Heart right ventricle (tissue), 16 donors: ENCODE measurements at regions not wholly inside any gene's neighbourhood (a gene's known extent, or its start where the extent isn't known, plus 50 kb on each side); places are given as distances from the start of the nearest gene placed in this dataset.
"Not testable (repeated sequence)": the region's sequence is repeated elsewhere in the genome, so short reads cannot be mapped to it uniquely, and the experiment has no call there.

Source experiments
- ATAC-seq, 8 donors: fragments of 200-7000 bp; cut with Tn5 transposase; one replicate each; pipeline ENCODE4 v1.9.1; 2020; ENCODE audit warnings: mild to moderate bottlenecking in 8 of 8, moderate library complexity in 8 of 8, moderate number of reproducible peaks in 1 of 8
- DNase-seq, 2 donors: peaks; one replicate each; pipeline ENCODE4 v3.0.0-alpha.2; 2020
- H3K27ac ChIP-seq, 10 donors: fragments of 200-600 bp; sonication (generic) in 2 of 10; one replicate each; pipeline versions ENCODE4 v1.5.0 to v1.8.0; 2020 to 2022; ENCODE audit warnings: mild to moderate bottlenecking in 3 of 10
- H3K27me3 ChIP-seq, 7 donors: fragments of 200-600 bp; one replicate each; pipeline ENCODE4 v1.8.0; 2021 to 2022; ENCODE audit warnings: mild to moderate bottlenecking in 2 of 7
- H3K36me3 ChIP-seq, 9 donors: fragments of 200-600 bp; sonication (generic) in 1 of 9; one replicate each; pipeline versions ENCODE4 v1.5.0 to v1.8.0; 2020 to 2022; ENCODE audit warnings: mild to moderate bottlenecking in 2 of 9
- H3K4me1 ChIP-seq, 9 donors: fragments of 200-600 bp; sonication (generic) in 1 of 9; one replicate each; pipeline versions ENCODE4 v1.5.0 to v1.8.0; 2020 to 2022; ENCODE audit warnings: mild to moderate bottlenecking in 4 of 9
- H3K4me3 ChIP-seq, 10 donors: fragments of 200-600 bp; sonication (generic) in 2 of 10; one replicate each; pipeline versions ENCODE4 v1.5.0 to v1.8.0; 2020 to 2022; ENCODE audit warnings: mild to moderate bottlenecking in 7 of 10, moderate library complexity in 2 of 10
- H3K9me3 ChIP-seq, 11 donors: fragments of 200-600 bp in 10 of 11; sonication (generic) in 2 of 11; one replicate each; pipeline versions ENCODE4 v1.5.0 to v1.8.0; 2013 to 2022; ENCODE audit warnings: mild to moderate bottlenecking in 2 of 11, control low read depth in 1 of 11, moderate library complexity in 1 of 11
- WGBS, 2 donors: extraction: QIAGEN DNeasy Blood & Tissue Kit; methylation state at CpG; one replicate each; pipeline ENCODE4 v1.1.7; 2013; ENCODE audit warnings: inconsistent platforms in 1 of 2; 5-methylcytosine and 5-hydroxymethylcytosine counted together
- intact Hi-C, 10 donors: fragments of 100-400 bp; cut with DNase I; formaldehyde crosslinking; loops; one replicate each; pipeline versions ENCODE4 v1.11.1 to v1.14.2; 2022
- TF ChIP-seq, protein P1 (sequence below), 9 donors: fragments of 200-600 bp; sonication (generic) in 2 of 9; IDR thresholded peaks; one replicate each; pipeline versions ENCODE4 v1.5.0 to v1.8.0; 2021 to 2022; ENCODE audit warnings: antibody characterized with exemption in 9 of 9, mild to moderate bottlenecking in 5 of 9, moderate library complexity in 1 of 9
- donor health status: Arrhythmogenic right ventricular cardiomyopathy.
- donor health status: ischemic (EF 13 %, LVEDD 7.1; RV severe dilation, severe dysfunction).
- donor health status: healthy with polysubstance abuse.
- donor health status: DM: no; HTN: yes; CAD: no.
- donor health status: DM: no; HTN: no; CAD: no.
- donor health status: ischemic (EF 25% LVEDD 6.9; RV normal size, moderate dysfunction).
- donor health status: ischemic (EF 25% LVEDD 5.7; RV mildly dilated, moderate dysfunction).
- donor health status: healthy.
- donor health status: DM: yes; HTN: yes; CAD: no.
- donor health status: Ischemic cardiomyopathy.
- donor health status: ischemic (EF 35%, LVEDD 5.7; RV mildly dilated, moderate dysfunction).
- donor health status: nonischemic (EF 11% LVEDD 7.7; RV severe dilation, severe dysfunction).
- donor health status: DM: yes; HTN: yes; CAD: no.
- donor health status: PGD.
- donor health status: ischemic (EF 29% LVEDD 5.4; RV normal size, mild dysfunction).
- donor health status: nonischemic (EF 23%, LVEDD 6.1; RV moderate dilation, normal function).

DNA sequence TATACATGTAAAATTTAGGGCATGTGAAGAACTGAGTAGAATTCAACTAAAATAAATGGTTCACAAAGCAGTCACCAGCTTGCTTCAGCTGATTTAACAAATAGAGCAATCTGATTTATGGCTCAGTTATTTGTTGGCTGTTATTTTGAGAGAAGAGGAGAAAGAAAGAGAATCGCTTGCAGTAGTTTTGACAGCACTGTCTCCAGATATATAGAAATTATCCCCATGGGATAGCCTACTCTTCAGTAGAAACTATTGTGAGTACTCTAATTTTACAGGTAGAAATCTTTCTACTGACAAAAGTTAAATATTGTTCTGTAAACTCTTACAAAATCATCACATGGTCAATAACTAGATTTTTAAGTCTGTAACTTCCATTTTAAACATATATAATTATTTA is 1098.2 kb downstream of the MRPL39 start:
- 90 to 91% methylated on average over 1 of the region's 1 CpG for WGBS, 2 donors
- intact Hi-C loops = no loop called here
- H3K27me3 ChIP-seq = no peaks in the 10 kb centered on the region
- H3K36me3 ChIP-seq = no peaks in the 10 kb centered on the region
- H3K4me3 ChIP-seq = no peak overlapping the region
- ATAC-seq (no peak), DNase-seq (no peak)
- peaks cover 0 to 18% (median 0%) of the 10 kb centered on the region in 11 donors for H3K9me3 ChIP-seq
- no peaks in the 10 kb centered on the region for H3K4me1 ChIP-seq
- TF ChIP-seq, protein P1, sequence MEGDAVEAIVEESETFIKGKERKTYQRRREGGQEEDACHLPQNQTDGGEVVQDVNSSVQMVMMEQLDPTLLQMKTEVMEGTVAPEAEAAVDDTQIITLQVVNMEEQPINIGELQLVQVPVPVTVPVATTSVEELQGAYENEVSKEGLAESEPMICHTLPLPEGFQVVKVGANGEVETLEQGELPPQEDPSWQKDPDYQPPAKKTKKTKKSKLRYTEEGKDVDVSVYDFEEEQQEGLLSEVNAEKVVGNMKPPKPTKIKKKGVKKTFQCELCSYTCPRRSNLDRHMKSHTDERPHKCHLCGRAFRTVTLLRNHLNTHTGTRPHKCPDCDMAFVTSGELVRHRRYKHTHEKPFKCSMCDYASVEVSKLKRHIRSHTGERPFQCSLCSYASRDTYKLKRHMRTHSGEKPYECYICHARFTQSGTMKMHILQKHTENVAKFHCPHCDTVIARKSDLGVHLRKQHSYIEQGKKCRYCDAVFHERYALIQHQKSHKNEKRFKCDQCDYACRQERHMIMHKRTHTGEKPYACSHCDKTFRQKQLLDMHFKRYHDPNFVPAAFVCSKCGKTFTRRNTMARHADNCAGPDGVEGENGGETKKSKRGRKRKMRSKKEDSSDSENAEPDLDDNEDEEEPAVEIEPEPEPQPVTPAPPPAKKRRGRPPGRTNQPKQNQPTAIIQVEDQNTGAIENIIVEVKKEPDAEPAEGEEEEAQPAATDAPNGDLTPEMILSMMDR (IDR thresholded peaks at IDR 0.05) = no peak
- no peak overlapping the region for H3K27ac ChIP-seq

DNA sequence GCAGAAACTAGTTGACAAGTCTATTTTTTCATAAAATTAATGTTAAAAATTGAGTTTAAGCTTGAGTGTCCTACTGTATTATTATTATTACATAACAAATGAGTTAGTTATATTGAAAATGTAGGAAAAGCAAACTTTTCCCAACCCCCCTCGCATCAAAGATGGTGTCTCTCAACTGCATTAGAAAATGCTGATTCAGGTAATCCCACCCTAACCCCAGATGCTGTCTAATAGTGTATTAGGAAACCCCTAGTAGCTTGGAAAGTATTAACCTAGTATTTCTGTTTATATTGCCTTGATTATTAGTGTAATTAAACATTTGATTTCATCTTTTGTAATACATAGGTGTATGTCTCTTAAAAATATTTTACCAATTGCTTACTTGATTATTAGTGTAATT is 1120.3 kb downstream of the MRPL39 start:
- Histone ChIP-seq H3K4me3 (no peak overlapping the region), H3K36me3 (no peaks in the 10 kb centered on the region), H3K27ac (no peak overlapping the region), H3K4me1 (no peaks in the 10 kb centered on the region), H3K9me3 (peaks cover 0 to 10% (median 0%) of the 10 kb centered on the region in 11 donors), H3K27me3 (no peaks in the 10 kb centered on the region)
- intact Hi-C loops = no loop called here
- DNase-seq = no peak
- WGBS, 2 donors = 55 to 60% methylated on average over 1 of the region's 1 CpG
- ATAC-seq = no peak
- TF ChIP-seq, protein P1 (IDR thresholded peaks at IDR 0.05) = no peak

DNA sequence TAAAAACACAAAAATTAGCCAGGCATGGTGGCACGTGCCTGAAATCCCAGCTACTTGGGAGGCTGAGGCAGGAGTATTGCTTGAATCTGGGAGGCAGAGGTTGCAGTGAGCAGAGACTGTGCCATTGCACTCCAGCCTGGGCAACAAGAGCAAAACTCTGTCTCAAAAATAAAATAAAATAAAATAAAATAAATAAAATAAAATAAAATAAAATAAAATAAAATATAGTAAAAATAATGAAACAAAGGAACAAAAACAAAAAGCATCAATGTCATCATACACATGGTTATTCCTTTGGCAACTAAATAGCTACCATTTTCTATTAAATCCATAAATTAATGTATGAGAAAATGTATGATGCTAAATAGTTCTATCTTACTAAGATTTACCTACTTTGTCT is 1123.9 kb downstream of the MRPL39 start:
- H3K36me3 ChIP-seq, H3K27ac ChIP-seq, intact Hi-C loops, H3K4me3 ChIP-seq, H3K4me1 ChIP-seq, H3K9me3 ChIP-seq, DNase-seq, ATAC-seq, H3K27me3 ChIP-seq: not testable (repeated sequence)
- WGBS, 2 donors = 70 to 89% methylated on average over 1 of the region's 1 CpG

DNA sequence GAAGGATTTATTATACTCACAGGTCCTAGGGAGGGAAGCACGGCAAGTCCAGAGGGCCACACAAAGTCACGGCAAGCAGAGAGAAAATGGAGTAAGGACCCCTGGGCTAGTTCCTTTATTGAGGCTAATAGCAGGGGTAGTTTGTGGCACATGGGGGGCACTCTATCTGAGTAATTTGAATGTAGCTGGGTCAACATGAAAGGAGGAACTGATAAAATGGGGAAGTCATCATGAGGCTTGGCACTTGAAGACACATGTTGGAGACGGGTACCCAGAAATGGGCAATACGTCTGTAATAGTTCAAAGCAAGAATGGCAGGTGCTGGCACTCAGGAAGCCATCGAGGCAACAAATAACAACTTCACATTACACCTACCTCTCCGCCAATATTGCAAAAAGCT is 1136.4 kb downstream of the MRPL39 start:
- H3K27ac ChIP-seq = no peak overlapping the region
- H3K9me3 ChIP-seq = peaks cover 0 to 8% (median 0%) of the 10 kb centered on the region in 11 donors
- ATAC-seq (no peak), DNase-seq (no peak)
- no peak overlapping the region for H3K4me3 ChIP-seq
- no peaks in the 10 kb centered on the region for H3K36me3 ChIP-seq
- no peaks in the 10 kb centered on the region for H3K4me1 ChIP-seq
- 66% methylated on average over 6 of the region's 6 CpGs for WGBS, 2 donors
- TF ChIP-seq, protein P1 (IDR thresholded peaks at IDR 0.05) = no peak
- H3K27me3 ChIP-seq = no peaks in the 10 kb centered on the region
- intact Hi-C loops = no loop called here

DNA sequence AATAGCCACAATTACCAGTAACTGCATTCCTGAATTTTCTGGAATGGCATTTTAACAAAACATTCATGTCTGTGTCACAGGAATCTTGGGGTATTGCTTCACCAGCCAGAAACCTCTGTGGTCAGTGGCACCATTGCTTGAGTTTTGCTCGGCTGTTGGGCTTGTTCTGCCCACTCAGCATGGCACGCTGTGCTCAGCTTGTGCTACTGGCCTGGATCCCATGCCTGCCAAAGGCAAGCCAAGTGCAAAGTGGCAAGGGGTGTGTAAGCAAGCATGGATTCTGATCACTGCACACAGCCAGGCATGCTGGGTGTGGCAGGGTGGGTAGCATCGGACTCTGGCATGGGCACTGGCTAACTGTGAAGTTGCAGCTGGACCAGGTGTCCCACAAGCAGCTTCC is 1150.9 kb downstream of the MRPL39 start:
- intact Hi-C loops = no loop called here
- 82 to 86% methylated on average over 3 of the region's 3 CpGs for WGBS, 2 donors
- ATAC-seq = no peak

More for the DNA sequence above, 1150.9 kb downstream of the MRPL39 start:
- Histone ChIP-seq H3K27ac (no peak overlapping the region), H3K36me3 (no peaks in the 10 kb centered on the region), H3K27me3 (no peaks in the 10 kb centered on the region), H3K4me1 (no peaks in the 10 kb centered on the region), H3K9me3 (no peaks in the 10 kb centered on the region), H3K4me3 (no peak overlapping the region)
- TF ChIP-seq, protein P1 (IDR thresholded peaks at IDR 0.05) = no peak
- DNase-seq = no peak
